Gastroesophageal sphincter (tissue), 3 donors: ENCODE measurements at regions not wholly inside any gene's neighbourhood (a gene's known extent, or its start where the extent isn't known, plus 50 kb on each side); places are given as distances from the start of the nearest gene placed in this dataset.

Experiments
- POLR2A ChIP-seq, 2 donors: fragments of 450-650 bp; IDR thresholded peaks; one replicate each; pipeline ENCODE4 v1.6.1; 2017; ENCODE audit warnings: antibody characterized with exemption in 2 of 2, mild to moderate bottlenecking in 2 of 2, moderate library complexity in 1 of 2
- TF ChIP-seq, protein P1 (sequence below), 4 experiments: fragments of 200-600 bp in 2 of 4; fragments of 450-650 bp in 2 of 4; sonication (generic) in 1 of 4; IDR thresholded peaks; one replicate each; pipeline ENCODE4 v1.5.1; 2017 to 2019; ENCODE audit warnings: antibody characterized with exemption in 4 of 4, mild to moderate bottlenecking in 2 of 4, moderate library complexity in 2 of 4

DNA sequence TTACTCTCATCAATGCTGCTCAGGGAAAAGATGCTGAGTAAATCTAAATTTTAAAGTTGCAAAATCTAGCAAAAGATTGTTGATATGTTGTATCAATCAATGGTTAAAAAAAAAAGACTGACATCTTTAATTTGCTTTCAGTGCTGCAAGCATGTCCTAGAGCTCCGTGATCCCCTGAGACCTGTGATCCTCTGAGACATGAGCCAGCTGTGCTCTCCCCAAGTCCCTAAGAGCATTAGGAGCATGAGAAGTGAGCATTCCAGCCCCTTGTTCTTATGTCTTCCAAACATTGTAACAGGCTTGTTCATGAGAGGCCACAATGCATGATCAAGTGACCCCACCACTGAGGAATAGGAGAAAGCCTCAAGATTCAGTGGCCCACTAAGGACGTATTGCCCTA is 116.6 kb downstream of the DAD1 start:
- TF ChIP-seq POLR2A (IDR thresholded peaks at IDR 0.05), result no peak
- TF ChIP-seq, protein P1, sequence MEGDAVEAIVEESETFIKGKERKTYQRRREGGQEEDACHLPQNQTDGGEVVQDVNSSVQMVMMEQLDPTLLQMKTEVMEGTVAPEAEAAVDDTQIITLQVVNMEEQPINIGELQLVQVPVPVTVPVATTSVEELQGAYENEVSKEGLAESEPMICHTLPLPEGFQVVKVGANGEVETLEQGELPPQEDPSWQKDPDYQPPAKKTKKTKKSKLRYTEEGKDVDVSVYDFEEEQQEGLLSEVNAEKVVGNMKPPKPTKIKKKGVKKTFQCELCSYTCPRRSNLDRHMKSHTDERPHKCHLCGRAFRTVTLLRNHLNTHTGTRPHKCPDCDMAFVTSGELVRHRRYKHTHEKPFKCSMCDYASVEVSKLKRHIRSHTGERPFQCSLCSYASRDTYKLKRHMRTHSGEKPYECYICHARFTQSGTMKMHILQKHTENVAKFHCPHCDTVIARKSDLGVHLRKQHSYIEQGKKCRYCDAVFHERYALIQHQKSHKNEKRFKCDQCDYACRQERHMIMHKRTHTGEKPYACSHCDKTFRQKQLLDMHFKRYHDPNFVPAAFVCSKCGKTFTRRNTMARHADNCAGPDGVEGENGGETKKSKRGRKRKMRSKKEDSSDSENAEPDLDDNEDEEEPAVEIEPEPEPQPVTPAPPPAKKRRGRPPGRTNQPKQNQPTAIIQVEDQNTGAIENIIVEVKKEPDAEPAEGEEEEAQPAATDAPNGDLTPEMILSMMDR (IDR thresholded peaks at IDR 0.05), result no peak
